ENCODE measurements at regions not wholly inside any gene's neighbourhood (a gene's known extent, or its start where the extent isn't known, plus 50 kb on each side); places are given as distances from the start of the nearest gene placed in this dataset.

- no peaks in the 10 kb centered on the region for H3K36me3 Mint-ChIP-seq
- no peaks in the 10 kb centered on the region for H3K4me1 Mint-ChIP-seq
- H3K27ac Mint-ChIP-seq, result no peak overlapping the region
- H3K27me3 Mint-ChIP-seq, result no peaks in the 10 kb centered on the region
- DNase-seq (no peak), ATAC-seq (no peak)
- H3K9me3 Mint-ChIP-seq, result peaks cover 0 to 19% (median 4%) of the 10 kb centered on the region in 9 donors
- POLR2A ChIA-PET, result no interaction called here
- H3K4me3 Mint-ChIP-seq, result no peak overlapping the region
These were observed 173.9 kb upstream of the MEOX2 start for GRCh38 chr7:15860264-15860949.

GRCh38 chr7:15857026-15857425 lies 170.5 kb upstream of the MEOX2 start:
- ATAC-seq, result no peak
- Mint-ChIP-seq H3K36me3 (no peaks in the 10 kb centered on the region), H3K9me3 (peaks cover 0 to 17% (median 4%) of the 10 kb centered on the region in 9 donors)

GRCh38 chr7:15856311-15856710 lies 169.8 kb upstream of the MEOX2 start:
- no peak overlapping the region for H3K27ac Mint-ChIP-seq
- no peaks in the 10 kb centered on the region for H3K36me3 Mint-ChIP-seq
- POLR2A ChIA-PET, result no interaction called here
- H3K9me3 Mint-ChIP-seq, result peaks cover 0 to 18% (median 4%) of the 10 kb centered on the region in 9 donors
- DNase-seq, result no peak
- ATAC-seq, result no peak
- no peaks in the 10 kb centered on the region for H3K27me3 Mint-ChIP-seq
- H3K4me1 Mint-ChIP-seq, result no peaks in the 10 kb centered on the region
- H3K4me3 Mint-ChIP-seq, result no peak overlapping the region

More at GRCh38 chr7:15857026-15857425, 170.5 kb upstream of the MEOX2 start:
- Mint-ChIP-seq H3K27me3 (no peaks in the 10 kb centered on the region), H3K27ac (no peak overlapping the region), H3K4me1 (no peaks in the 10 kb centered on the region), H3K4me3 (no peak overlapping the region)
- POLR2A ChIA-PET, result no interaction called here
- DNase-seq, result no peak

- Mint-ChIP-seq H3K4me1 (no peaks in the 10 kb centered on the region), H3K27ac (no peak overlapping the region), H3K4me3 (no peak overlapping the region), H3K27me3 (no peaks in the 10 kb centered on the region), H3K36me3 (no peaks in the 10 kb centered on the region), H3K9me3 (peaks cover 0 to 18% (median 3%) of the 10 kb centered on the region in 9 donors)
- no peak for ATAC-seq
- no peak for DNase-seq
- POLR2A ChIA-PET, result no interaction called here
These were observed 169.1 kb upstream of the MEOX2 start for GRCh38 chr7:15855525-15856109.

- no peak for ATAC-seq
- DNase-seq, result no peak
- H3K4me3 Mint-ChIP-seq, result no peak overlapping the region
- no peaks in the 10 kb centered on the region for H3K36me3 Mint-ChIP-seq
- H3K9me3 Mint-ChIP-seq, result peaks cover 0 to 18% (median 3%) of the 10 kb centered on the region in 9 donors
- H3K27ac Mint-ChIP-seq, result no peak overlapping the region
- H3K4me1 Mint-ChIP-seq, result no peaks in the 10 kb centered on the region
- POLR2A ChIA-PET, result no interaction called here
- H3K27me3 Mint-ChIP-seq, result no peaks in the 10 kb centered on the region
These were observed 168.5 kb upstream of the MEOX2 start for GRCh38 chr7:15854841-15855524.

- DNase-seq, result no peak
- H3K27ac Mint-ChIP-seq, result no peak overlapping the region
- POLR2A ChIA-PET, result no interaction called here
- no peaks in the 10 kb centered on the region for H3K4me1 Mint-ChIP-seq
- H3K36me3 Mint-ChIP-seq, result no peaks in the 10 kb centered on the region
- H3K4me3 Mint-ChIP-seq, result no peak overlapping the region
- peaks cover 0 to 18% (median 2%) of the 10 kb centered on the region in 9 donors for H3K9me3 Mint-ChIP-seq
- ATAC-seq, result no peak
- H3K27me3 Mint-ChIP-seq, result no peaks in the 10 kb centered on the region
These were observed 167.5 kb upstream of the MEOX2 start for GRCh38 chr7:15853832-15854470.

GRCh38 chr7:15851201-15851600 lies 164.7 kb upstream of the MEOX2 start:
- no peaks in the 10 kb centered on the region for H3K27me3 Mint-ChIP-seq
- POLR2A ChIA-PET, result no interaction called here

GRCh38 chr7:15848901-15849300 lies 162.4 kb upstream of the MEOX2 start:
- Mint-ChIP-seq H3K4me1 (no peaks in the 10 kb centered on the region), H3K27ac (no peak overlapping the region)

More at GRCh38 chr7:15851201-15851600, 164.7 kb upstream of the MEOX2 start:
- DNase-seq, result no peak
- no peak overlapping the region for H3K4me3 Mint-ChIP-seq
- no peak overlapping the region for H3K27ac Mint-ChIP-seq
- H3K9me3 Mint-ChIP-seq, result peaks cover 0 to 9% (median 0%) of the 10 kb centered on the region in 9 donors
- H3K36me3 Mint-ChIP-seq, result no peaks in the 10 kb centered on the region
- no peak for ATAC-seq
- H3K4me1 Mint-ChIP-seq, result no peaks in the 10 kb centered on the region

GRCh38 chr7:15848362-15848761 lies 161.9 kb upstream of the MEOX2 start:
- Mint-ChIP-seq H3K36me3 (no peaks in the 10 kb centered on the region), H3K9me3 (peaks cover 0 to 11% (median 0%) of the 10 kb centered on the region in 9 donors), H3K4me1 (no peaks in the 10 kb centered on the region), H3K27ac (no peak overlapping the region), H3K4me3 (no peak overlapping the region), H3K27me3 (no peaks in the 10 kb centered on the region)
- ATAC-seq (no peak), DNase-seq (no peak)
- POLR2A ChIA-PET, result no interaction called here

More at GRCh38 chr7:15848901-15849300, 162.4 kb upstream of the MEOX2 start:
- no peak for ATAC-seq
- POLR2A ChIA-PET, result no interaction called here
- DNase-seq, result no peak
- peaks cover 0 to 10% (median 0%) of the 10 kb centered on the region in 9 donors for H3K9me3 Mint-ChIP-seq
- no peak overlapping the region for H3K4me3 Mint-ChIP-seq
- H3K36me3 Mint-ChIP-seq, result no peaks in the 10 kb centered on the region
- H3K27me3 Mint-ChIP-seq, result no peaks in the 10 kb centered on the region

GRCh38 chr7:15845868-15846267 lies 159.4 kb upstream of the MEOX2 start:
- ATAC-seq (no peak), DNase-seq (no peak)
- Mint-ChIP-seq H3K4me1 (no peaks in the 10 kb centered on the region), H3K36me3 (no peaks in the 10 kb centered on the region), H3K4me3 (no peak overlapping the region), H3K27ac (no peak overlapping the region), H3K9me3 (peaks cover 0 to 6% (median 0%) of the 10 kb centered on the region in 9 donors), H3K27me3 (no peaks in the 10 kb centered on the region)
- POLR2A ChIA-PET, result no interaction called here

- H3K4me1 Mint-ChIP-seq, result no peaks in the 10 kb centered on the region
- no peaks in the 10 kb centered on the region for H3K27me3 Mint-ChIP-seq
- no peak overlapping the region for H3K27ac Mint-ChIP-seq
- ATAC-seq (no peak), DNase-seq (no peak)
- POLR2A ChIA-PET, result no interaction called here
- H3K9me3 Mint-ChIP-seq, result peaks cover 0 to 6% (median 0%) of the 10 kb centered on the region in 9 donors
- H3K4me3 Mint-ChIP-seq, result no peak overlapping the region
- H3K36me3 Mint-ChIP-seq, result no peaks in the 10 kb centered on the region
These were observed 159.0 kb upstream of the MEOX2 start for GRCh38 chr7:15845461-15845860.

- H3K4me1 Mint-ChIP-seq, result no peaks in the 10 kb centered on the region
- no peak overlapping the region for H3K27ac Mint-ChIP-seq
- POLR2A ChIA-PET, result no interaction called here
- no peak overlapping the region for H3K4me3 Mint-ChIP-seq
- H3K36me3 Mint-ChIP-seq, result no peaks in the 10 kb centered on the region
- ATAC-seq (no peak), DNase-seq (no peak)
- H3K27me3 Mint-ChIP-seq, result no peaks in the 10 kb centered on the region
- peaks cover 0 to 6% (median 0%) of the 10 kb centered on the region in 9 donors for H3K9me3 Mint-ChIP-seq
These were observed 153.1 kb upstream of the MEOX2 start for GRCh38 chr7:15839416-15840100.

- Mint-ChIP-seq H3K27ac (no peak overlapping the region), H3K4me1 (no peaks in the 10 kb centered on the region), H3K9me3 (no peaks in the 10 kb centered on the region), H3K36me3 (no peaks in the 10 kb centered on the region), H3K27me3 (no peaks in the 10 kb centered on the region), H3K4me3 (no peak overlapping the region)
- no peak for ATAC-seq
- POLR2A ChIA-PET, result no interaction called here
- DNase-seq, result no peak
These were observed 151.8 kb upstream of the MEOX2 start for GRCh38 chr7:15838265-15838664.
